Peyer's patch (tissue), 4 donors: ENCODE measurements at regions not wholly inside any gene's neighbourhood (a gene's known extent, or its start where the extent isn't known, plus 50 kb on each side); places are given as distances from the start of the nearest gene placed in this dataset.

Experiments
- DNase-seq, 3 donors: peaks; one replicate each; pipeline ENCODE4 v3.0.0-alpha.2; 2017 to 2019
- H3K27ac ChIP-seq, 4 donors: fragments of 200-600 bp; sonication (generic); one replicate each; pipeline ENCODE4 v1.5.1; 2016 to 2019
- H3K27me3 ChIP-seq, 2 donors: fragments of 200-600 bp; sonication (generic); one replicate each; pipeline ENCODE4 v1.5.1; 2019
- H3K36me3 ChIP-seq, 3 donors: fragments of 200-600 bp; sonication (generic); one replicate each; pipeline ENCODE4 v1.5.1; 2016 to 2019
- H3K4me1 ChIP-seq, 4 donors: fragments of 200-600 bp; sonication (generic); one replicate each; pipeline ENCODE4 v1.5.1; 2016 to 2019
- H3K4me3 ChIP-seq, 4 donors: fragments of 200-600 bp; sonication (generic); 1 replicate in 3 of 4; 2 replicates in 1 of 4; pipeline ENCODE4 v1.5.1; 2016 to 2019; ENCODE audit warnings: mild to moderate bottlenecking in 1 of 4
- H3K9me3 ChIP-seq, 4 donors: fragments of 200-600 bp; sonication (generic); one replicate each; pipeline ENCODE4 v1.5.1; 2016 to 2019; ENCODE audit warnings: mild to moderate bottlenecking in 1 of 4
- CTCF ChIP-seq, 6 experiments: fragments of 450-650 bp in 4 of 6; fragments of 200-600 bp in 2 of 6; sonication (generic) in 1 of 6; IDR thresholded peaks; one replicate each; pipeline ENCODE4 v1.5.1; 2017 to 2019; ENCODE audit warnings: antibody characterized with exemption in 6 of 6, mild to moderate bottlenecking in 3 of 6, moderate library complexity in 1 of 6
- POLR2A ChIP-seq, 2 donors: fragments of 450-650 bp; IDR thresholded peaks; one replicate each; pipeline ENCODE4 v1.5.1; 2017; ENCODE audit warnings: antibody characterized with exemption in 2 of 2, mild to moderate bottlenecking in 2 of 2, moderate library complexity in 2 of 2

- no peaks in the 10 kb centered on the region for H3K36me3 ChIP-seq
- TF ChIP-seq POLR2A (IDR thresholded peaks at IDR 0.05) (no peak), CTCF (IDR thresholded peaks at IDR 0.05) (no peak)
- no peaks in the 10 kb centered on the region for H3K27me3 ChIP-seq
- no peaks in the 10 kb centered on the region for H3K9me3 ChIP-seq
- H3K4me3 ChIP-seq = no peak overlapping the region
- H3K27ac ChIP-seq = no peak overlapping the region
- no peak for DNase-seq
- no peaks in the 10 kb centered on the region for H3K4me1 ChIP-seq
Observed at GRCh38 chr2:41726364-41726763, 321.5 kb upstream of the PKDCC start.

- no peak for DNase-seq
- Histone ChIP-seq H3K36me3 (no peaks in the 10 kb centered on the region), H3K27ac (no peak overlapping the region), H3K27me3 (no peaks in the 10 kb centered on the region), H3K4me1 (no peaks in the 10 kb centered on the region), H3K9me3 (no peaks in the 10 kb centered on the region), H3K4me3 (no peak overlapping the region)
- TF ChIP-seq POLR2A (IDR thresholded peaks at IDR 0.05) = no peak
- no peak for TF ChIP-seq CTCF (IDR thresholded peaks at IDR 0.05)
Observed at GRCh38 chr2:41727152-41727551, 320.7 kb upstream of the PKDCC start.

- Histone ChIP-seq H3K4me1 (no peaks in the 10 kb centered on the region), H3K36me3 (no peaks in the 10 kb centered on the region), H3K9me3 (no peaks in the 10 kb centered on the region), H3K4me3 (no peak overlapping the region), H3K27ac (no peak overlapping the region), H3K27me3 (no peaks in the 10 kb centered on the region)
- no peak for DNase-seq
- no peak for TF ChIP-seq POLR2A (IDR thresholded peaks at IDR 0.05)
- TF ChIP-seq CTCF (IDR thresholded peaks at IDR 0.05) = no peak
Observed at GRCh38 chr2:41727711-41728110, 320.1 kb upstream of the PKDCC start.

GRCh38 chr2:41728788-41729338 is 319.0 kb upstream of the PKDCC start:
- DNase-seq = no peak
- Histone ChIP-seq H3K9me3 (no peaks in the 10 kb centered on the region), H3K4me3 (no peak overlapping the region), H3K36me3 (no peaks in the 10 kb centered on the region), H3K27ac (no peak overlapping the region), H3K4me1 (no peaks in the 10 kb centered on the region), H3K27me3 (no peaks in the 10 kb centered on the region)
- no peak for TF ChIP-seq CTCF (IDR thresholded peaks at IDR 0.05)
- TF ChIP-seq POLR2A (IDR thresholded peaks at IDR 0.05) = no peak

- Histone ChIP-seq H3K9me3 (no peaks in the 10 kb centered on the region), H3K4me1 (no peaks in the 10 kb centered on the region), H3K27me3 (no peaks in the 10 kb centered on the region), H3K4me3 (no peak overlapping the region), H3K36me3 (no peaks in the 10 kb centered on the region), H3K27ac (no peak overlapping the region)
- TF ChIP-seq POLR2A (IDR thresholded peaks at IDR 0.05) (no peak), CTCF (IDR thresholded peaks at IDR 0.05) (no peak)
- no peak for DNase-seq
Observed at GRCh38 chr2:41729800-41730364, 317.9 kb upstream of the PKDCC start.

- no peak overlapping the region for H3K27ac ChIP-seq
- H3K36me3 ChIP-seq = no peaks in the 10 kb centered on the region
- TF ChIP-seq POLR2A (IDR thresholded peaks at IDR 0.05) = no peak
- no peak for TF ChIP-seq CTCF (IDR thresholded peaks at IDR 0.05)
- H3K4me3 ChIP-seq = no peak overlapping the region
- no peaks in the 10 kb centered on the region for H3K27me3 ChIP-seq
- H3K9me3 ChIP-seq = no peaks in the 10 kb centered on the region
- no peak for DNase-seq
- H3K4me1 ChIP-seq = no peaks in the 10 kb centered on the region
Observed at GRCh38 chr2:41735006-41735405, 312.8 kb upstream of the PKDCC start.
